ENCODE measurements at regions not wholly inside any gene's neighbourhood (a gene's known extent, or its start where the extent isn't known, plus 50 kb on each side); places are given as distances from the start of the nearest gene placed in this dataset.

DNA sequence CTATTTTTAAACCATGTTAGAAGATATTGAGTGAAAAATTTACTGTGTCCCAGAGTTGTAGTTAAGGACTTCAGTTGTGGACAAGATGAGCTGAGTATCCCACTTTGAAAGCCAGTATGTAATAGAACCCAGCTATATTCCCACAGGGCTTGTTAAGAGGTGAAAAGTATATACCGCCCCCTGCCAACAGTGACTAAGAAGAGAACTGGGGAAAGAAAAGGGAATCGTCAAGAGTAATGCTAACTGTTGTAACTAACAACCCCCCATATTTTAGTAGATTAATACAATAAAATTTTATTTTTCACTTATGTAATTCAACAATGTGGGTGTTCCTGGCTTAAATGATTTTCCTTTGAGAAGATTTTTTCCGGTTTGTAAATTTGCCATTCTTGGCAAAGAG is 250.4 kb upstream of the GIMD1 start:
- in situ Hi-C loops (cut with HindIII; ENCODE audit: low pct_unique_long_range_greater_than_20kb, low sequenced_read_pairs), result no loop called here
- DNase-seq (ENCODE audit: low read depth), result no peak

- in situ Hi-C loops (cut with HindIII; ENCODE audit: low pct_unique_long_range_greater_than_20kb, low sequenced_read_pairs), result no loop called here
- no peak for DNase-seq (ENCODE audit: low read depth)
These were observed 247.4 kb upstream of the GIMD1 start for GRCh38 chr4:106615961-106616360.

DNA sequence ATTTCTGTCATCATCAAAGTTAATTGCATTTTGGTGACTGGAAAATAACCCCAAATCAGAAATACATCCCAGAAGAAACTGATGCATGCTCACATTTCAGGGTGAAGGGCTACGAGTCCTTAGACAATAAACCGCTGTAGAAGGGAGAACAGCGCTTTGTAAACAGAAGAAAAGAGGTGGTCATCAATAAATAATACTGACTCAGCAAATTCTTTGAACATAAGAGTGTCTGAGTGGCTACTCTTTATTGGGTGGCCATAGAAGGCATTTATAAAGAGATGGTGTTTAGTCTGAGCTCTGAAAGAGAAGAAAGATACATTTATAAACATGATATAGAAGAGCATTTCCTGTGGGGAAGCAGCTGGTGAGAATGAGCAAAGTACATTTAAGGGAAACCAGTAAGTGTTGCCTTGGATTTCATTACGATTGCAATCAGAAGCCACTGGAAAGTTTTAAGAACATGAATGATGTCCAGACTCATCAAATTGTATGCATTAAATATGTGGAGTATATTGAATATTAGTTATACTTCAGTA is 246.9 kb upstream of the GIMD1 start:
- in situ Hi-C loops (cut with HindIII; ENCODE audit: low pct_unique_long_range_greater_than_20kb, low sequenced_read_pairs), result no loop called here
- DNase-seq (ENCODE audit: low read depth), result no peak

- in situ Hi-C loops (cut with HindIII; ENCODE audit: low pct_unique_long_range_greater_than_20kb, low sequenced_read_pairs), result no loop called here
- DNase-seq (ENCODE audit: low read depth), result no peak
These were observed 245.9 kb upstream of the GIMD1 start for GRCh38 chr4:106614441-106614840.

- DNase-seq (ENCODE audit: low read depth), result no peak
- in situ Hi-C loops (cut with HindIII; ENCODE audit: low pct_unique_long_range_greater_than_20kb, low sequenced_read_pairs), result no loop called here
These were observed 241.3 kb upstream of the GIMD1 start for GRCh38 chr4:106609917-106610316.

- no peak for DNase-seq (ENCODE audit: low read depth)
- in situ Hi-C loops (cut with HindIII; ENCODE audit: low pct_unique_long_range_greater_than_20kb, low sequenced_read_pairs), result no loop called here
These were observed 239.0 kb upstream of the GIMD1 start for GRCh38 chr4:106607558-106607957.

DNA sequence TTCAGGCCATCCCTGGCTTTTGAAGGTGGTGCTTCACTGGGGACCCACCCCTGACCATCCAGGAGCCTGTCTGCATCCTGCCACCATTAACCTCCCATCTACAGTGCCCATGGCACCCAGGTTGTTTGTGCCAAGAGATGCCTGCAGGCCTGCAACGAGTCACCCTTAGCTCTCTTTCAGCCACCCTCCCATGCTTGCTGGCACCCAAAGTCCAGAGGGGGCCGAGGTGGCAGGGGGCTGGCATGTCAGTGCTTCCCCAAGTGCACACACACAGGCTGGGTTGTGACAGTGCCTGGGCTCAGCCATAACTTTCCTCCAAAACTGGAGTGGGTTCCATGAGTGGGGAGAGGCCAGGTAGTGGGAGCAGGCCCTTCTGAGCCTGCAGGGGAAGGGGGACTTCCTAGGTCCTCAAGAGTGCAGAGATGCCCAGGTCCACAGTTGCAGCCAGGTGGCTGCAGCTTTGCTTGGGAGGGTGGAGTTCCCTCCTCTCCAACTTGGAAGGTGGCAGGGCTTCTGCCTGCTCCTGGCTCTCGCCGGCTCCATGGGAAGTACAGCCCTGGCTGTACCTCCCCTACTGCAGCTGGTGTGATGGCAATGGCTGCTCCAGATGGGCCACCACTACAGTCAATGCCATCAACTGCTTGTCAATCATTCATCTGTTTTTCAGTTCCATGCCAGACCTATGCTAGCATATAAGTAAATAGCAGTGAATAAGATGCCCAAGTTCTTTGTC is 235.9 kb upstream of the GIMD1 start:
- in situ Hi-C loops (cut with HindIII; ENCODE audit: low pct_unique_long_range_greater_than_20kb, low sequenced_read_pairs), result no loop called here
- no peak for DNase-seq (ENCODE audit: low read depth)

DNA sequence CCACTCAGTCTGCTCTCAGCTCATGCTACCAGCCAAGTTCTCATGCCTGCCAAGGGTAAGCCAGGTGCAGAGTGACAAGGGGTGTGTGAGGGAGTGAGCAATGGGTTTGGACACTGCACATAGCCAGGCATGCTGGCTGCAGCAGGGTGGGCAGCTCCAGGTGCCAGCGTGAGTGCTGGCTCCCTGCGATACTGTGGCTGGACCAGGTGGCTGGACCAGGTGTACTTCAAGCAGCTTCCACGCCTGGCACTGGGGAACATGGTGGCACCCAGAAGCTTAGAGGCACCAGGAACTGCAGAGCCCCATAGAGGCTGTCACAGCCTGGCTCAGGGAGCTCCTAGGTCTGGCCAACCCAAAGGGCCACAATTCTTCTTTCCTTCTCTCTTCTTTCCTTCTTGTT is 234.9 kb upstream of the GIMD1 start:
- DNase-seq (ENCODE audit: low read depth), result no peak
- in situ Hi-C loops (cut with HindIII; ENCODE audit: low pct_unique_long_range_greater_than_20kb, low sequenced_read_pairs), result no loop called here

DNA sequence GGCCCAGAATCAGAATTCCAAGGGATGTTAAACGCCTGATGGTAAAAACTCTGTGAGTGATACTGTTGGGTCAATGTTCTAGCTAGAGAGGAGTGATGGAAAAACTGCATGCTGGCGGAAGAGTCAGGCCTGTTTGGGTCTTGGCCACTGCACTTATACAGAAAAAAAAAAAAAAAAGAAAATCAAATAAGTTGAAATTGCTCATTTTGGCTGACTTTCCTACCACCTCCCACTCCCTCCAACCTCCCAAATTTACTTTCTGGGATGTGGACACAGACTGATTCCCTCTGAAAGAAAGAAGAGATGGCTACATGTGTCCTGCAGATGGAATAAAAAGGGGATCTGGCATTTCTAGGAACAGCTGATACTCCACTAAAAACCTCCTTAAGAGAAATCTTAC is 234.1 kb upstream of the GIMD1 start:
- no peak for DNase-seq (ENCODE audit: low read depth)
- in situ Hi-C loops (cut with HindIII; ENCODE audit: low pct_unique_long_range_greater_than_20kb, low sequenced_read_pairs), result no loop called here

DNA sequence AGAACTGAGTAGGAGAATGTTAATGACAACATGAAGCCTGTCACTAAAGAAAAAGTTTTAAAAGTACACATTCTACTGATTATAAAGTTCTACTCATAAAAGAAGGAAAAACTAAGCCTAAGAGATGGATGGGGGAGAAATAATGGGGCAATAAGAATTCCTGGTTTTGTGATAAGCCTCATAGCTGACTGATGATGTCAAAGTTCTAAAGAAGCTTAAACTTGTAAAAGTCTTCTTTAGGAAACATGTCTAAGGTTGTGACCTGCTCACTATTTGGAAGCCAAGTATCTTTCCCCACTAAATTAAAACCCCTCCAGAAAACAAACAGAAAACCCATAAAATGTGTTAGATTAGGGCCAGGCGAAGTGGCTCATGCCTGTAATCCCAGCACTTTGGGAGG is 232.9 kb upstream of the GIMD1 start:
- no peak for DNase-seq (ENCODE audit: low read depth)
- in situ Hi-C loops (cut with HindIII; ENCODE audit: low pct_unique_long_range_greater_than_20kb, low sequenced_read_pairs), result no loop called here

DNA sequence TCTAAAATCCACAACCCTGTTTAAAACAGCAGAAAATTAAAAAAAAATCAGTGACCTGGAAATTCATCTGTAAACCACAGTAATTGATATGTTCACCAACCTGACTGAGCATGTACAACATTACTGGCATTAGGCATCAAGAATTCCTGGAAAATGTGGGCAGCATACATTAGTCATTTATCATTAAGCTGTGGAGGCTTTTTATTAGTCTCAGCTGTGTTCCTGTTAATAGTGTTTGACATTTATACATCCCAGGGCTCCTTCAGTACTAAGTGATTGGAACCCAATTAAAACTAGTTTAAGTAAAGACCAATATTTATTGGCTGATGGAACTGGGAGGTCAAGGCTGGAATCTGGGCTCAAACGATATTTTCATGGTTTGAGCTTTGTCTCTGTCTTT is 227.3 kb upstream of the GIMD1 start:
- no peak for DNase-seq (ENCODE audit: low read depth)
- in situ Hi-C loops (cut with HindIII; ENCODE audit: low pct_unique_long_range_greater_than_20kb, low sequenced_read_pairs), result no loop called here

DNA sequence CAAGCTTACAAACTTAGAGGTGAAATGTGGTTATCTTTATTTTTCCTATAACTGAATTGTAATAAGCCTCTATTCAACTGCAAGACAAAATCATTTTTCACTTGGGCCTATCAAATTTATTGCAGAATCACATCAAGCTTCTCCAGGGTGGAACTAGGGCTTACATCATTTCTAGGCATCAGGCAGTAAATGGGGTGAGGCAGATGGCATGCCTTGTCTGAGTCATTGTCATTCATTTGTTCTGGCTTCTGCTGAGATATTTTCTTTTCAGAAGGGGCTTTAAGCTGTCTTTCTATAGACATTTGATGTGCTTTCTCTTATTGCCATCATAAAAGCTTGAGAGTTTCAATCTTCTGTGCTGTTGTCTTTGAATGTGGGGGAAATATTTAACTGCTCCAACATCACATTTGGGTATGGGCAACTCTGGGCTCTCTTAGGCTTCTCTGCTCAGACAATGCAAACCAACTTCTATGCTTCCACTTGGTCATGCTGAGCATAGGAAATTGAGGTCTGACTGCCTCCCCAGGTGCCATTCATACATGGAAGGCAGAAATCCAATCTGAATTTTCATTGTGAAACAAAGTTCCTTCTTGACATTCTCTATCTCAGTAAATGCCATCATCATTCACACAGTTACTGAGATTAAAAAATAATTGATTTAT is 225.8 kb upstream of the GIMD1 start:
- no peak for DNase-seq (ENCODE audit: low read depth)
- in situ Hi-C loops (cut with HindIII; ENCODE audit: low pct_unique_long_range_greater_than_20kb, low sequenced_read_pairs), result no loop called here

GRCh38 chr4:106588891-106589290 is 220.3 kb upstream of the GIMD1 start:
- DNase-seq (ENCODE audit: low read depth), result no peak
- in situ Hi-C loops (cut with HindIII; ENCODE audit: low pct_unique_long_range_greater_than_20kb, low sequenced_read_pairs), result no loop called here

DNA sequence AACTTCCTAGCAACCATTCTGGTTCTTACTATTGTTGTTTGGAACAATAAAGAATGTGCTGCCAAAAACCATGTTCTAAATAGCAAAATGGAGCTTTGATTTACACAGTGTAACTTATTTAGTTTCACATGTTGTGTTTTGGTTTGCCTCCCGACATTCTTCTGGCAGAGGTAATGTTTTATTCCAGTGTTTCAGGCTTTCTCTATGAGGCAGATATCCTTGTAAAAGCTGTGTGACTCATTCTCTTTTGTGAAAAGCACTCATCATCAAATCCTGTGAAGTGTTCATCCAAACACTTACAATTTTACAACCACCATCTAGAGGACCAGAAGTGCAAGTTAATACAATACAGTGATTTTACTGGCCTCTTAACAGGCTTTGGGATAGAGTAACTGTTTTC is 219.0 kb upstream of the GIMD1 start:
- in situ Hi-C loops (cut with HindIII; ENCODE audit: low pct_unique_long_range_greater_than_20kb, low sequenced_read_pairs), result no loop called here
- peak; percentile 63 for DNase-seq (ENCODE audit: low read depth)

DNA sequence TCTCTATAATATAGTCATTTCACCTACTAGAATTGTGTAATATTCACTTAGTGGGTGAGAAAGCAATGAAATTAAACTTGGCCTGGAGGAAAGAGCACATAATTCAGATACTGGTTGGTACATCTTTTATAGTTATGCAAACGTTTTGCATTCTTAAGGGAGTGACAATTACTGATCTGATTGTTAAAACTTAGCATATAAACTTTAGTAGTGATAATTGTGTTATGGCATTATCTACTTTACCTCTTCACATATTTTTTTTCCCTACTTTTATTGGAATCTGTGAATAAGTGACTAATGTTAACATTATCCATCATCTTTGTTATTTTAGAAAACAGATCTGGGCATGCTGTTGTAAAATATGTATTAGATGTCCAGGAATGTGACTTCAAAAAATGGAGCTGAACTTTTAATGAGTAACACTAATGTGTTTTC is 217.4 kb upstream of the GIMD1 start:
- in situ Hi-C loops (cut with HindIII; ENCODE audit: low pct_unique_long_range_greater_than_20kb, low sequenced_read_pairs), result no loop called here
- peak; percentile 79 for DNase-seq (ENCODE audit: low read depth)

DNA sequence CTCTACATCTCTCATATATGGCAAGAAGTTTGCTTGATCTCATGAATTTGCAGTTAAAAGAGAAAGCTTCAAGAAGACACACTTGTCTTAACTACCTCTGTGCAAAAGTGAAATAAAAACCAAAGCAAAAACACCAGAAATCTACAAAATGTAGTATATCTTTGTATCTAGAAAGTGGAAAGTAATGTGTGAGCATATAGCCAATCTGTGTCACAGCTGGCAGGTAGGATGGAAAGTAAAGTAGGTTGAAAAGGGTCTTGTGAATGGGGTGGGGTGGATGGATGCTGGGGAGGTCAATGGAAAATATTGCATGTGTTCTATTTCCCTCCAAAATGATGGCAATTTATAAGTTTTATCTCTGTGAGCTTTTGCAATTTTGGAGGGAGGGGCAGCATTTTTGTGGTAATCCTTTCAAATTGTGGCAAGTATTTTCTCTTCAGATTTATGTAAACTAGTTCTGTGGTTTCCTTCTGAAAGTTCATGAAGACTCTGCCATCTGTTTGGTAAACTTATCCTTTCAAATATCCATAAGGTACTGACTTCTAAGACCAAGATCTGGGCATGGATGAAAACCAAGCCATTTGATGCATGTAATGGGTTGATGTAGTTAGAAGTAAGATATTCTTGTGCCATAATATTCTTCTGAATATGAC is 215.9 kb upstream of the GIMD1 start:
- no peak for DNase-seq (ENCODE audit: low read depth)
- in situ Hi-C loops (cut with HindIII; ENCODE audit: low pct_unique_long_range_greater_than_20kb, low sequenced_read_pairs), result no loop called here

- in situ Hi-C loops (cut with HindIII; ENCODE audit: low pct_unique_long_range_greater_than_20kb, low sequenced_read_pairs), result no loop called here
- DNase-seq (ENCODE audit: low read depth), result peak; percentile 77
These were observed 215.0 kb upstream of the GIMD1 start for GRCh38 chr4:106583567-106583966.

DNA sequence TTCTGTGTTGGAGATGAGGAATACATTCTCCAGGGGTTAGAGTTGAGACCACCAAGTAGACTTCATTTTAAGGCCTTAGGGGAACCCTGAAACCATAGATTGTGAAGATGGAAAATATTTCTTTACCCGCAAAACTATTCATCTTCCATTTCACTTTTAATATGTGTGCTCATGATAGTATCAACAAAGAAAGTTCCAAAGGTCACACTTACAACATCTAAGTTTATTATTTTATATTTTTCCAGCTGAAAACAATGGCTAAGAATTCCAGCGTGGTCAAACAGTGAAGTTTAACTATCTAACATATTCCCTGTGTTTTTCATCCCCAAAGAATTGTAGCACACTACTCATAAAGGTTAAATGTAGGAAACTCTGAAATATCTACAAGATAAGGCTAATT is 214.5 kb upstream of the GIMD1 start:
- in situ Hi-C loops (cut with HindIII; ENCODE audit: low pct_unique_long_range_greater_than_20kb, low sequenced_read_pairs), result no loop called here
- no peak for DNase-seq (ENCODE audit: low read depth)

GRCh38 chr4:106582103-106582502 is 213.5 kb upstream of the GIMD1 start:
- no peak for DNase-seq (ENCODE audit: low read depth)
- in situ Hi-C loops (cut with HindIII; ENCODE audit: low pct_unique_long_range_greater_than_20kb, low sequenced_read_pairs), result no loop called here
